ENCODE measurements at regions not wholly inside any gene's neighbourhood (a gene's known extent, or its start where the extent isn't known, plus 50 kb on each side); places are given as distances from the start of the nearest gene placed in this dataset.
"Not testable (repeated sequence)": the region's sequence is repeated elsewhere in the genome, so short reads cannot be mapped to it uniquely, and the experiment has no call there.

- ATAC-seq: no peak
These were observed 133.0 kb downstream of the BRD1 start for GRCh38 chr22:49694462-49695260.

GRCh38 chr22:49693848-49694247 lies 133.8 kb downstream of the BRD1 start:
- no peak for ATAC-seq

DNA sequence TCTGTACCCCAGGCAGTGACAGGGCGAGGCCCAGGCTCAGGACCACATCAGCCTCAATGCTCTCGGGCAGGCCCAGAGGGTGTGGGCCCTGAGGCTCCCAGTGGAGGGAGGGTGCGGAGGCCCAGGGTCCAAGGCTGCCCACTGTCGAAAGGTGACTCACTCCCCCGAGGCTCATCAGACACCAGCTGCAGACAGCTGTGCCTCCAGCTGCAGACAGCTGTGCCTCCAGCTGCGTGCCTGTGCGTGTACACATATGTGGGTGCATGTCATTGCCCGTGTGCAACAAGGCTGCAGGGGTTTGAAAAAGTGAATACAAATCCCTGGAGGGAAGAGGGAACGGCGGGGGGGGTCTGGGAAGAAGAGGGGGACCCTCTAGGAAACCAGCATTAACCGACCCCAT lies 134.3 kb downstream of the BRD1 start:
- ATAC-seq: no peak

GRCh38 chr22:49692499-49693225 lies 135.0 kb downstream of the BRD1 start:
- no peak for ATAC-seq

- no peak for ATAC-seq
These were observed 136.4 kb downstream of the BRD1 start for GRCh38 chr22:49691256-49691655.

GRCh38 chr22:49690454-49690853 lies 137.2 kb downstream of the BRD1 start:
- no peak for ATAC-seq

DNA sequence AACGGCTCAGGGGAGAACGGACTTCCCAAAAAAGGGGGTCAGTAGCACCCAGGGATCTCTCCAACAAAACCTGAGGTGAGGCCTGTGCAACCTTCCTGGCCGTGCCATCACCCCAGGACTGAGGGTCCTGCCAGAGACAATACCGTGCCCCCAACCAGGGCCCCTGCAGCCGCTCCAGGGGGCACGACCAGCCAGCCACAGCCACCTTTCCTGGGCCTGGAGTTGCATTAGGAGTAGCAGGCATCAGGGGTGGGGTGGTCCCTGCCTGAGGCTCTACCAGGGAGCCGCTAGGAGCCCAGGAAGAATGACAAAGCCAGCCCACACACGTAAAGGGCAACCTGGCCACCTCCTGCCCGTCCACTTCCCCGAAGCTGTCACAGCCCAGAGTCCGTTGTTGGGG lies 137.8 kb downstream of the BRD1 start:
- ATAC-seq: no peak

DNA sequence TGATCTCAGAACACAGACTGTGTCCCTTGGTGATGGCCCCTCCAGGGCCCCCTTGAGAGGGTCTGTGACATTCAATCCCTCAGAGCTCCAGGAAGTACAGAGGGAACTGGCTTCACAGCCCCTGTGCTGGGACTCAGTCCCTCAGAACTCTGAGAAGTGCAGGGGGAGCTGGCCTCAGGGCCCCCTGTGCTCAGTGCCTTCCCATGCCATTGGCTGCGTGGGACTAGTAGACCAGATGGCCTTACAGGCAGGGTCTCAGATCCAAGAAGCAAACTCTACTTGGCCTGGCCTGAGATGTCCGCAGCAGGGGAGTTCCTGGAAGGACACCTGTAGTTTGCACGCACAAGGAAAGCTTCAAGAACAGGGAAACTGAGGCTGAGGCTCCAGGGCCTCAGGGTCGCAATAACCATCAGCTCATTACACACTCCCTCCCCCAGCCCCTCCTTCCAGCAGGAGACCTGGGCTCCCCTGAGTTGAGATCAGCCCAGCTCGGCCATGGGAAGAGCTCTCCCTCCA lies 138.4 kb downstream of the BRD1 start:
- no peak for ATAC-seq

GRCh38 chr22:49688516-49689254 lies 139.0 kb downstream of the BRD1 start:
- no peak for ATAC-seq

DNA sequence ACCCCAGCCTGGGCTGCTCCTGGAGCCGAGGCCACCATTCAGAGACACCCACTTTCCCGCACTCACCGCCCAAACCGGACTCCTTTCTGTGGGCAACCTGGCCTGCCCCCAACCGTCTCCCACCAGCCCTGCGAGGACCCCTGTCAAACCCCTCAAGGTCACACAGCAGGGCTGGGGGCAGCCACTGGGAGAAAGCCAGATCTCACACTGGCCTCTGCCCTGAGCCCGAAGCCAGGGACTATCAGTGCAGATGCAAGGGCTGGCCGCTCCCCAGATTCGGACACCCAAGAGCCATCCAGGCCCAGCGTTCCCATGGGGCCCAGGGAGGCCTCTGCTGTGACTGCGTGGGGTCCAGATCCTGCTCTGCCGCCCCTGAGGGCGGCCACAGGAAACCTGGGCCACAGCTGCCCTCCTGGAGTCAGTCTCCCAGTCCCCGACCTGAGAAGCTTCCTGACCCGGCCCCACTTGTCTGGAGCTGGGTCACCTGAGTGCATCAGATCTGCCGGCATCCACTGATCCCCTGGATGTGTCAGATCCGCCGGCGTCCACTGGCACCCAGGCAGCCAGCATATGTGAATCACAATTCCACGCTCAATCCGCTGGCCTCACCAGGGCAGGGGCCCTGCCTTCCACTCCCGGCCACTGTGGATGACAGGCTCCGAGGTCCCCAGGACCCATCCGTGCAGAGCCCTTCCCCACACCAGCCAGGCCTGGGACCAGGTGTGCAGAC lies 139.7 kb downstream of the BRD1 start:
- no peak for ATAC-seq

- ATAC-seq: no peak
These were observed 140.3 kb downstream of the BRD1 start for GRCh38 chr22:49687333-49687732.

DNA sequence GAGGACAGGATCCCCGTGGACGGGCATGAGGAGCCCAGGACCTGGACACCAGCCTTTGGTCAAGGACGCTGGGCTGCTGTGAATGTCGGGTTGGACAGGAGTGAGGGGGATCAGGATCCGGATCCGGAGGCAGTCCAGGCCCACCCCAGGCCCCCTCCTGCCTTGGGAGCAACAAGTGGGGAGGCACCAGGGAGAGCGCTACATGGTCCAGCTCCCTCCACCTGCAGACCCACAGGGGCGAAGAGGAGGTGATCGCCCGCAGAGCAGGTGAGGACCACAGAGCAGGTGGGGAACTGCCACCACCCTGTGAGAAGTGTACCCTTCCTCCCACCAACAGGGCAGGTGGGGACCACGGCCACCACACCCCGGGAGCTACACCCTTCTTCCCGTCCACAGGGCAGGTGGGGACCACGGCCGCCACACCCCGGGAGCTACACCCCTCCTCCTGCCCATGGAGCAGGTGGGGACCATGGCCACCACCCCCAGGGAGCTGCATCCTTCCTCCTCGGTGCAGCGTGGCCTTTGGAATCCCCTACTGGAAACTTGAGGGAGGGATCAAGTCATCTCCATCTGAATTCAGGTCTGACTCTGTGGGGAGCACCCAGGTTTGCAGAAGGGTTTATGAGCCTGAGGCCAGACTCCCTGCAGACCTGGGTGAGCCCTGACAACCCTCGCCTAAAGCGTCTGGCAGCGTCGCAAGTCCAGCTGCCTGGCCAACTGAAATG lies 141.0 kb downstream of the BRD1 start:
- ATAC-seq: no peak

- no peak for ATAC-seq
These were observed 142.0 kb downstream of the BRD1 start for GRCh38 chr22:49685686-49686085.

- ATAC-seq: no peak
These were observed 142.6 kb downstream of the BRD1 start for GRCh38 chr22:49685116-49685515.

- ATAC-seq: no peak
These were observed 144.6 kb downstream of the BRD1 start for GRCh38 chr22:49683032-49683431.

GRCh38 chr22:49680819-49681218 lies 146.9 kb downstream of the BRD1 start:
- ATAC-seq: not testable (repeated sequence)

DNA sequence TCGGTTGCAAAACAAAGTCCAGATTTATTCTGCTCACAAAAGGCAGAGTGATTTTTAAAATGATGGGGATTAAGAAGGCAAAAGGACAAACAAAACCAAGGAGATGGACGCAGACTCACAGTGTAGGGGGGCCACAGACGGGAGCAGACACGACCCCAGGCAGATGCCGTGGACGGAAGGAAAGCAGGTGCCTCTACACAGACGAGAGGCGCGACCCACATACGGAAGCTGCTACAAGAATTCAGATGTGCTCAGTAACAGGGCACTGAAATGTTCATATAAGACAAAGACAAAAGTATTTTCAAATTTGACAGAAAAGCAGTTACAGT lies 148.9 kb downstream of the BRD1 start:
- ATAC-seq: no peak

GRCh38 chr22:49678137-49678841 lies 149.4 kb downstream of the BRD1 start:
- ATAC-seq: no peak

DNA sequence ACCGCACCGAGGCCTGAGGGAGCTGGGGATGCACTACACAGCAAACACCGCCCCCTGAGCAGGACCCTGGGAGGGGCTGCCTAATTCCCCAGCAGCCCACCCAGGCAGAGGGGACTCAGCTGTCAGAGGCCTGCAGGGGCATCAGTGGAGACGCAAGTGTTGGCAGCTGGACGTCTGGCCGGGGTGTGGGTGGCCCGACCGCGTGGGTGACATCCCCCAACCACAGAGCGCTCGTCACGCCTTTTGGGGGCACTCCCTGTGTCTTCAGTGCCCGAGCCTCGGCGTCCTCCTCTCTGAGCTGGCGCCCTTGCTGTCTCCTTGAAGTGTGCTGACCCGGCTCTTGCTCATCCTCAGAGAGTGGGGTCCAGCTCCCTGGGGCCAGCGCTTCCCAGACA lies 150.2 kb downstream of the BRD1 start:
- no peak for ATAC-seq

GRCh38 chr22:49676783-49677494 lies 150.7 kb downstream of the BRD1 start:
- ATAC-seq: no peak

DNA sequence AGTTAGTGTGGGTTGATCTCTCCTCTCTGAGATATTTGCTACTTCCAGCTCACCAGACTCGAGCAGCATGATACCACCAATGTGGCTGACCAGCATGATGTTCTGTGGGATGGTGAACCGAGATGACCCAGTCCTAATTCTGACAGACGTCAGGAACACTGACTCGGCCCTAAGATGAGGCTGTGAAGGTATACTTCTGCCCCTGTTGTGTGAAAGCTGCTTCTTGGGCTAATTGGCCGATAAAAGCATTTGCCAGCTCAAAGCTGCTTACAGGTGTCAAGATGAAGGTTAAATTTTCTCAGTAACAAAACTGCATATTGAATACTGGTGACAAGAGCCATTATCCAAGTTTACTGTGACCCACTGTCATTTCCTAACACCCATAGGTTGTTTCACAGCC lies 151.4 kb downstream of the BRD1 start:
- no peak for ATAC-seq

Measured in activated CD4-positive, CD25-positive, alpha-beta regulatory T cell treated with anti-CD3 and anti-CD28 coated beads, Interleukin-2, amount 50 U/mL, for 24 hours (primary cell).